IMR-90 (cell line): ENCODE measurements at regions not wholly inside any gene's neighbourhood (a gene's known extent, or its start where the extent isn't known, plus 50 kb on each side); places are given as distances from the start of the nearest gene placed in this dataset.

Experiments
- ATAC-seq: fragments of 200-7000 bp; cut with Tn5 transposase; 2 replicates; pipeline ENCODE4 v1.9.1; 2020; ENCODE audit warnings: low read depth, mild to moderate bottlenecking, moderate library complexity
- BruUV-seq: library from RNA; stranded (reverse); fragments of 400-500 nt; replicated peaks from 2 replicates; lab custom pipeline; 2021; lab: Mats Ljungman, UMichigan
- CTCF ChIA-PET: fragments of 300-600 bp; formaldehyde crosslinking; extraction: SDS; loops from one replicate; lab custom pipeline; 2021; ENCODE audit warnings: antibody characterized with exemption; lab: Yijun Ruan, JAX
- POLR2A ChIA-PET: fragments of 300-600 bp; sonication (Branson Sonifier 250); formaldehyde crosslinking; loops from one replicate; lab custom pipeline; 2022; ENCODE audit warnings: antibody characterized with exemption; ENCODE audit not compliant: unreplicated experiment; lab: Charles Lee
- DNase-seq: peaks from one replicate; pipeline ENCODE4 v3.0.0; 2013
- H2AFZ ChIP-seq: replicated peaks from 2 replicates; pipeline ENCODE3; 2013; ENCODE audit warnings: low read length, mild to moderate bottlenecking; ENCODE audit not compliant: poor library complexity
- H2AK5ac ChIP-seq: 2 replicates; pipeline ENCODE4 v1.6.1; 2013; ENCODE audit warnings: low read depth, low read length, inconsistent platforms
- H2AK9ac ChIP-seq: replicated peaks from 2 replicates; pipeline ENCODE3; 2013; ENCODE audit warnings: mild to moderate bottlenecking, low read depth, low read length, moderate library complexity; ENCODE audit not compliant: poor library complexity
- H2BK120ac ChIP-seq: 2 replicates; pipeline ENCODE4 v1.6.1; 2013; ENCODE audit warnings: low read depth, low read length, inconsistent platforms
- H2BK15ac ChIP-seq: 3 replicates; pipeline ENCODE4 v1.6.1; 2013; ENCODE audit warnings: low read depth, low read length, inconsistent platforms
- H2BK20ac ChIP-seq: 2 replicates; pipeline ENCODE4 v1.6.1; 2013; ENCODE audit warnings: low read depth, mild to moderate bottlenecking, inconsistent platforms, low read length, moderate library complexity
- H2BK5ac ChIP-seq: 2 replicates; pipeline ENCODE4 v1.6.1; 2013; ENCODE audit warnings: mild to moderate bottlenecking, low read depth, low read length, inconsistent platforms; ENCODE audit not compliant: poor library complexity, severe bottlenecking
- H3K14ac ChIP-seq: replicated peaks from 2 replicates; pipeline ENCODE4 v1.6.1; 2013; ENCODE audit warnings: low read depth, low read length, inconsistent platforms
- H3K18ac ChIP-seq: 2 replicates; pipeline ENCODE4 v1.6.1; 2013; ENCODE audit warnings: low read depth, low read length, control low read depth
- H3K23ac ChIP-seq: 2 replicates; pipeline ENCODE4 v1.6.1; 2013; ENCODE audit warnings: low read depth, low read length, inconsistent platforms
- H3K27ac ChIP-seq: 2 replicates; pipeline ENCODE4 v1.5.1; 2013; ENCODE audit warnings: mild to moderate bottlenecking, control low read depth, low read length; ENCODE audit not compliant: insufficient read depth
- H3K27me3 ChIP-seq: 2 replicates; pipeline ENCODE4 v1.6.1; 2013; ENCODE audit warnings: low read length; ENCODE audit not compliant: control insufficient read depth, insufficient read depth
- H3K36me3 ChIP-seq: 2 replicates; pipeline ENCODE4 v1.6.1; 2013; ENCODE audit warnings: low read length, mixed read lengths; ENCODE audit not compliant: control insufficient read depth, insufficient read depth
- H3K4ac ChIP-seq: 2 replicates; pipeline ENCODE4 v1.6.1; 2013; ENCODE audit warnings: low read depth, low read length, inconsistent platforms
- H3K4me1 ChIP-seq: 2 replicates; pipeline ENCODE4 v1.6.1; 2013; ENCODE audit warnings: low read length, mixed read lengths; ENCODE audit not compliant: control insufficient read depth, insufficient read depth
- H3K4me2 ChIP-seq: 2 replicates; pipeline ENCODE4 v1.6.1; 2013; ENCODE audit warnings: low read depth, mild to moderate bottlenecking, control low read depth, low read length, moderate library complexity
- H3K4me3 ChIP-seq: 2 replicates; pipeline ENCODE4 v1.5.1; 2013; ENCODE audit warnings: low read depth, mild to moderate bottlenecking, control low read depth, low read length, moderate library complexity; ENCODE audit not compliant: insufficient read depth
- H3K56ac ChIP-seq: 2 replicates; pipeline ENCODE4 v1.6.1; 2013; ENCODE audit warnings: low read length, inconsistent platforms; ENCODE audit not compliant: insufficient read depth; ENCODE audit errors: extremely low read depth
- H3K79me1 ChIP-seq, 2 experiments: 2 replicates each; pipeline ENCODE4 v1.6.1; 2013; ENCODE audit warnings: low read length in 2 of 2, inconsistent platforms in 1 of 2, low read depth in 1 of 2
- H3K9ac ChIP-seq: 2 replicates; pipeline ENCODE4 v1.6.1; 2013; ENCODE audit warnings: low read depth, low read length, control low read depth
- H3K9me1 ChIP-seq: 2 replicates; pipeline ENCODE4 v1.6.1; 2013; ENCODE audit warnings: low read length, inconsistent platforms; ENCODE audit not compliant: insufficient read depth
- H3K9me3 ChIP-seq: 2 replicates; pipeline ENCODE4 v1.6.1; 2013; ENCODE audit warnings: low read length; ENCODE audit not compliant: control insufficient read depth, insufficient read depth
- H4K20me1 ChIP-seq: 2 replicates; pipeline ENCODE4 v1.6.1; 2013; ENCODE audit warnings: low read length, inconsistent platforms; ENCODE audit not compliant: insufficient read depth
- H4K5ac ChIP-seq: 2 replicates; pipeline ENCODE4 v1.6.1; 2013; ENCODE audit warnings: mild to moderate bottlenecking, low read depth, low read length, control low read depth
- H4K8ac ChIP-seq, 2 experiments: 2 replicates each; pipeline ENCODE4 v1.6.1; 2013; ENCODE audit warnings: low read depth in 2 of 2, low read length in 2 of 2, control low read depth in 1 of 2, inconsistent platforms in 1 of 2
- H4K91ac ChIP-seq: 2 replicates; pipeline ENCODE4 v1.6.1; 2013; ENCODE audit warnings: low read depth, low read length, inconsistent platforms; ENCODE audit not compliant: insufficient read depth
- BHLHE40 ChIP-seq: fragments of 150-350 bp; IDR thresholded peaks from 2 replicates; pipeline ENCODE4 v1.6.1; 2016; ENCODE audit warnings: mild to moderate bottlenecking, low read depth, low read length
- CEBPB ChIP-seq: IDR thresholded peaks from 2 replicates; pipeline ENCODE4 v1.6.1; 2012; ENCODE audit warnings: low read depth, low read length, improper control_type of control experiment
- FOS ChIP-seq: fragments of 150-350 bp; IDR thresholded peaks from 2 replicates; pipeline ENCODE4 v1.6.1; 2016; ENCODE audit warnings: low read depth, low read length
- MAFK ChIP-seq: IDR thresholded peaks from 2 replicates; pipeline ENCODE4 v1.6.1; 2012; ENCODE audit warnings: low read depth, low read length, improper control_type of control experiment
- MAZ ChIP-seq: IDR thresholded peaks from 2 replicates; pipeline ENCODE4 v1.6.1; 2012; ENCODE audit warnings: low read depth, mild to moderate bottlenecking, low read length, improper control_type of control experiment, moderate library complexity, borderline replicate concordance
- MXI1 ChIP-seq: IDR thresholded peaks from 2 replicates; pipeline ENCODE4 v1.6.1; 2012; ENCODE audit warnings: low read depth, mild to moderate bottlenecking, low read length, moderate library complexity, borderline replicate concordance
- POLR2A ChIP-seq: IDR thresholded peaks from 2 replicates; pipeline ENCODE4 v1.6.1; 2012; ENCODE audit warnings: mild to moderate bottlenecking, low read depth, low read length
- RAD21 ChIP-seq: IDR thresholded peaks from 2 replicates; pipeline ENCODE4 v1.6.1; 2012; ENCODE audit warnings: low read length, improper control_type of control experiment
- RCOR1 ChIP-seq: IDR thresholded peaks from 2 replicates; pipeline ENCODE4 v1.6.1; 2012; ENCODE audit warnings: mild to moderate bottlenecking, low read length, improper control_type of control experiment; ENCODE audit not compliant: insufficient replicate concordance
- RFX5 ChIP-seq: IDR thresholded peaks from 2 replicates; pipeline ENCODE4 v1.8.0; 2012; ENCODE audit warnings: low read depth, mild to moderate bottlenecking, low read length, moderate library complexity
- SMC3 ChIP-seq: fragments of 150-350 bp; IDR thresholded peaks from 2 replicates; pipeline ENCODE4 v1.6.1; 2016; ENCODE audit warnings: low read depth, mild to moderate bottlenecking, antibody characterized with exemption, low read length, moderate library complexity
- WGBS, 2 experiments: methylation state at CpG; one replicate each; pipeline versions ENCODE4 v1.1.5 to v1.1.7; 2013; ENCODE audit warnings: missing lambda C conversion rate in 2 of 2; ENCODE audit not compliant: insufficient read length in 1 of 2; ENCODE audit errors: extremely low coverage in 2 of 2; 5-methylcytosine and 5-hydroxymethylcytosine counted together
- dilution Hi-C: fragments of 300-500 bp; cut with HindIII; formaldehyde crosslinking; loops from one replicate; pipeline ENCODE4 v1.14.3; 2018; ENCODE audit warnings: low sequenced_read_pairs; ENCODE audit not compliant: unreplicated experiment
- in situ Hi-C: fragments of 300-500 bp; cut with MboI; formaldehyde crosslinking; loops from 3 replicates; pipeline ENCODE4 v1.14.3; 2019; ENCODE audit warnings: low sequenced_read_pairs, inconsistent platforms, mixed read lengths
- intact Hi-C: fragments of 100-400 bp; cut with micrococcal nuclease; formaldehyde crosslinking; loops from 2 replicates; pipeline ENCODE4 v1.10.0; 2022
- TF ChIP-seq, protein P1 (sequence below): fragments of 150-350 bp; IDR thresholded peaks from 2 replicates; pipeline ENCODE4 v1.6.1; 2017; ENCODE audit warnings: mild to moderate bottlenecking, antibody characterized with exemption, low read length, low read depth
- TF ChIP-seq, protein P2 (sequence below): fragments of 150-350 bp; IDR thresholded peaks from 2 replicates; pipeline ENCODE4 v1.6.1; 2016; ENCODE audit warnings: low read depth, mild to moderate bottlenecking, low read length, moderate library complexity, borderline replicate concordance

DNA sequence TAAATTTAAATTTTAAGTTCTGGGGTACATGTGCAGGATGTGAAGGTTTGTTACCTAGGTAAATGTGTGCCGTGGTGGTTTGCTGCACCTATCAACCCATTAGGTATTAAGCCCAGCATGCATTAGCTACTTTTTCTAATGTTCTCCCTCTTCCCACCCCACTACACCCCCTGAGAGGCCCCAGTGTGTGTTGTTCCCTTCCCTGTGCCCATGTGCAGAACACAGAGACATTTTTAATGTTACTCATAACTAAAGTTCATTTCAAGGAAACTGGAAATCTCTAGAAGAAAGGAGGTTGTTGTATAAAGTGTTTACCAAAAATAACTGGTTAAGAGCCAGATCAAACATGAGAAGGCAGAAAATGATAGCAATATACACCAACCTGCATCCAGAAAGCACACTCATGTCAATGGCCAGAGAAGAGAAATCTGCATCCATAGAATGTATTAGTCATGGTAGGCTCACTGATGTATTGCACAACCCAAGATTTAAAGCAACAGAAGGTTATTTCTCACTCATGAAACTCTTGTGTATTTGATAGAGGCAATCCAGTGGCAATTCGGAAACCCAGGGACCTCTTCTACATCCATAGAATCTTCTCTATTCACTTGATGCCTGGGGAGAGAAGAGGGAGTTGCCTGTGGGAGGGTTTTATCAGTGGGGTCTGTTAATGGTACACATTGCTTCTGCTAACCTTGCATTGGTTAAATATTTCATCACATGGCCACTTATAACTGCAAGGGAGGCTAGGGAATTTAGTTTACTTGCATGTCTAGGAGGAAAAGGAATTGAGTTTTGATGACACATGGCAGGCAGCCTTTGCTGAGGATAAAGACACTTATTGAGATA, 321.9 kb upstream of the RASGRP1 start:
- H3K4me3 ChIP-seq = peak overlapping the region; percentile 39
- BruUV-seq = TSS peak; percentile 53
- dilution Hi-C loops = no loop called here
- H4K20me1 ChIP-seq = no peaks in the 10 kb centered on the region
- peak overlapping the region; percentile 99 for H3K18ac ChIP-seq
- no peaks in the 10 kb centered on the region for H3K27me3 ChIP-seq
- peak overlapping the region; percentile 89 for H3K23ac ChIP-seq
- H3K36me3 ChIP-seq = no peaks in the 10 kb centered on the region
- H3K4me2 ChIP-seq = peak overlapping the region; percentile 45
- peak overlapping the region; percentile 99 for H3K4ac ChIP-seq
- POLR2A ChIA-PET = interaction anchor here (1.3 to 2.0 kb wide), 2 partner anchors 9 to 23 kb away, joined by 4 to 5 read pairs; no protein-coding TSS in a partner anchor
- peak overlapping the region; percentile 99 for H2AK5ac ChIP-seq
- H3K4me1 ChIP-seq = peaks cover 22% of the 10 kb centered on the region
- H4K91ac ChIP-seq = peak overlapping the region; percentile 99
- CTCF ChIA-PET = interaction anchor here (0.5 to 1.0 kb wide), 3 partner anchors 11 to 187 kb away, joined by 3 read pairs; no protein-coding TSS in a partner anchor
- H2AK9ac ChIP-seq = no peak overlapping the region
- peak overlapping the region; percentile 99 for H2BK120ac ChIP-seq
- H2BK20ac ChIP-seq = peak overlapping the region; percentile 96
- in situ Hi-C loops = no loop called here
- peak overlapping the region; percentile 86 for H3K9ac ChIP-seq
- H3K9me3 ChIP-seq = no peaks in the 10 kb centered on the region
- WGBS, 2 experiments = no CpG with 5 or more reads among the region's 2 CpGs
- intact Hi-C loops = loop anchor here (2.0 kb wide), 1 partner anchor 286 kb away; no protein-coding TSS in a partner anchor
- peak overlapping the region; percentile 97 for H3K27ac ChIP-seq
- ATAC-seq = peak; percentile 70
- H3K79me1 ChIP-seq = peaks cover 0 to 8% of the 10 kb centered on the region in 2 experiments; a peak in 2 of 4 replicates
- H4K5ac ChIP-seq = peak overlapping the region; percentile 95
- H2BK15ac ChIP-seq = peak overlapping the region; percentile 100
- peaks cover 11% of the 10 kb centered on the region for H3K9me1 ChIP-seq
- peak overlapping the region; percentile 67 for H2AFZ ChIP-seq
- peak overlapping the region; percentile 92 to 98 for H4K8ac ChIP-seq
- peak overlapping the region; percentile 98 for H3K56ac ChIP-seq
- H2BK5ac ChIP-seq = peak overlapping the region; percentile 100
- H3K14ac ChIP-seq = peak overlapping the region; percentile 91
- DNase-seq = peak; percentile 93
- TF ChIP-seq RAD21 (0 out of 2 replicates have a peak, but pooled peaks have one; percentile 9), MXI1 (no peak), MAFK (no peak), SMC3 (no peak), BHLHE40 (no peak), RCOR1 (no peak), MAZ (no peak), FOS (peak; percentile 71), RFX5 (no peak), POLR2A (no peak; the same call in 1 of the 2 replicates), CEBPB (peak; percentile 99)
- TF ChIP-seq, protein P1, sequence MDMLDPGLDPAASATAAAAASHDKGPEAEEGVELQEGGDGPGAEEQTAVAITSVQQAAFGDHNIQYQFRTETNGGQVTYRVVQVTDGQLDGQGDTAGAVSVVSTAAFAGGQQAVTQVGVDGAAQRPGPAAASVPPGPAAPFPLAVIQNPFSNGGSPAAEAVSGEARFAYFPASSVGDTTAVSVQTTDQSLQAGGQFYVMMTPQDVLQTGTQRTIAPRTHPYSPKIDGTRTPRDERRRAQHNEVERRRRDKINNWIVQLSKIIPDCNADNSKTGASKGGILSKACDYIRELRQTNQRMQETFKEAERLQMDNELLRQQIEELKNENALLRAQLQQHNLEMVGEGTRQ = peak; percentile 58; the same call in 1 of the 2 replicates
- TF ChIP-seq, protein P2, sequence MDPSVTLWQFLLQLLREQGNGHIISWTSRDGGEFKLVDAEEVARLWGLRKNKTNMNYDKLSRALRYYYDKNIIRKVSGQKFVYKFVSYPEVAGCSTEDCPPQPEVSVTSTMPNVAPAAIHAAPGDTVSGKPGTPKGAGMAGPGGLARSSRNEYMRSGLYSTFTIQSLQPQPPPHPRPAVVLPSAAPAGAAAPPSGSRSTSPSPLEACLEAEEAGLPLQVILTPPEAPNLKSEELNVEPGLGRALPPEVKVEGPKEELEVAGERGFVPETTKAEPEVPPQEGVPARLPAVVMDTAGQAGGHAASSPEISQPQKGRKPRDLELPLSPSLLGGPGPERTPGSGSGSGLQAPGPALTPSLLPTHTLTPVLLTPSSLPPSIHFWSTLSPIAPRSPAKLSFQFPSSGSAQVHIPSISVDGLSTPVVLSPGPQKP = no peak
